K562 (cell line): ENCODE measurements at regions not wholly inside any gene's neighbourhood (a gene's known extent, or its start where the extent isn't known, plus 50 kb on each side); places are given as distances from the start of the nearest gene placed in this dataset.

Experiments
- ATAC-seq: fragments of 200-7000 bp; cut with Tn5 transposase; 3 replicates; pipeline ENCODE4 v1.9.1; 2020; ENCODE audit warnings: moderate library complexity
- BruUV-seq: library from RNA; stranded (reverse); fragments of 400-500 nt; replicated peaks from 2 replicates; lab custom pipeline; 2021; lab: Mats Ljungman, UMichigan
- CTCF ChIA-PET: fragments of 300-600 bp; formaldehyde crosslinking; extraction: SDS; loops from one replicate; lab custom pipeline; 2021; ENCODE audit warnings: low intra/inter-chr PET ratio; lab: Yijun Ruan, JAX
- POLR2A ChIA-PET: fragments of 300-600, 350-650 bp; sonication (Branson Sonifier 250); formaldehyde crosslinking; extraction: SDS; loops from one replicate; lab custom pipeline; 2021; ENCODE audit warnings: antibody characterized with exemption, inconsistent platforms; lab: Yijun Ruan, JAX
- DNase-seq, 4 experiments: peaks; one replicate each; pipeline versions ENCODE4 v3.0.0 to v3.0.0-alpha.2; 2011 to 2018; ENCODE audit warnings: low spot score in 3 of 4, mixed read lengths in 3 of 4; ENCODE audit errors: extremely low read depth in 1 of 4
- FAIRE-seq: peaks from 2 replicates; lab custom pipeline; 2011; peaks lifted over from hg19 to GRCh38; lab: Jason Lieb, UNC
- H2AFZ ChIP-seq: 2 replicates; pipeline ENCODE4 v1.6.0; 2011; ENCODE audit warnings: low read depth, low read length, control low read depth, inconsistent platforms
- H3K27ac ChIP-seq: fragments of 200-600 bp; 3 replicates; pipeline ENCODE4 v1.8.0; 2011; ENCODE audit warnings: low read depth, mild to moderate bottlenecking, control low read depth, inconsistent platforms, low read length, moderate library complexity, mixed read lengths; ENCODE audit errors: extremely low read depth
- H3K27me3 ChIP-seq, 2 experiments: fragments of 300-600 bp in 1 of 2; 2 replicates in 1 of 2; 3 replicates in 1 of 2; pipeline versions ENCODE4 v1.6.0 to v1.8.0; 2011; ENCODE audit warnings: inconsistent platforms in 2 of 2, low read length in 2 of 2, mild to moderate bottlenecking in 1 of 2, mixed read lengths in 1 of 2, moderate library complexity in 1 of 2; ENCODE audit not compliant: control insufficient read depth in 2 of 2, insufficient read depth in 2 of 2
- H3K36me3 ChIP-seq: fragments of 300-600 bp; 3 replicates; pipeline ENCODE4 v1.8.0; 2011; ENCODE audit warnings: mild to moderate bottlenecking, low read length, inconsistent platforms; ENCODE audit not compliant: control insufficient read depth, insufficient read depth
- H3K4me1 ChIP-seq, 2 experiments: fragments of 200-600 bp in 1 of 2; replicated peaks in 1 of 2; 2 replicates in 1 of 2; 3 replicates in 1 of 2; pipeline versions ENCODE4 v1.5.1 to v1.8.0; 2011; ENCODE audit warnings: inconsistent platforms in 2 of 2, low read length in 2 of 2, mild to moderate bottlenecking in 1 of 2, mixed read lengths in 1 of 2, moderate library complexity in 1 of 2; ENCODE audit not compliant: control insufficient read depth in 2 of 2, insufficient read depth in 2 of 2
- H3K4me2 ChIP-seq: 2 replicates; pipeline ENCODE4 v1.6.1; 2011; ENCODE audit warnings: low read length, control low read depth, inconsistent platforms, mixed read lengths; ENCODE audit not compliant: insufficient read depth
- H3K4me3 ChIP-seq: fragments of 200-600 bp; sonication (generic), shearing (Covaris generic); 2 replicates; pipeline ENCODE4 v1.5.1; 2016; ENCODE audit warnings: control low read depth, inconsistent platforms
- H3K79me2 ChIP-seq: fragments of 200-600 bp; 3 replicates; pipeline ENCODE4 v1.8.0; 2011; ENCODE audit warnings: low read length, inconsistent platforms; ENCODE audit not compliant: control insufficient read depth, insufficient read depth
- H3K9ac ChIP-seq, 2 experiments: 2 replicates each; pipeline versions ENCODE4 v1.6.0 to v1.6.1; 2011; ENCODE audit warnings: low read depth in 2 of 2, low read length in 2 of 2, control low read depth in 1 of 2, inconsistent platforms in 1 of 2, mild to moderate bottlenecking in 1 of 2, mixed read lengths in 1 of 2; ENCODE audit not compliant: insufficient read depth in 1 of 2
- H3K9me1 ChIP-seq: one replicate; pipeline ENCODE4 v1.6.0; 2011; ENCODE audit warnings: inconsistent platforms, mild to moderate bottlenecking, low read length, moderate library complexity; ENCODE audit not compliant: control insufficient read depth, insufficient read depth
- H3K9me3 ChIP-seq: replicated peaks from 2 replicates; pipeline ENCODE4 v1.5.1; 2011; ENCODE audit warnings: low read depth, low read length, inconsistent platforms; ENCODE audit not compliant: control insufficient read depth, insufficient read depth
- H4K20me1 ChIP-seq: replicated peaks from 2 replicates; pipeline ENCODE4 v1.6.1; 2011; ENCODE audit warnings: low read length, inconsistent platforms, mixed read lengths; ENCODE audit not compliant: control insufficient read depth, insufficient read depth
- CEBPB ChIP-seq: fragments of 450-650 bp; IDR thresholded peaks from 2 replicates; pipeline ENCODE4 v1.6.1; 2016; ENCODE audit warnings: missing genetic modification characterization, missing compliant biosample characterization
- CEBPG ChIP-seq, 3 experiments: fragments of 200-800 bp in 1 of 3; sonication (Bioruptor generic) in 1 of 3; sonication (generic) in 1 of 3; formaldehyde crosslinking in 1 of 3; IDR thresholded peaks in 2 of 3; conservative IDR thresholded peaks in 1 of 3; 2 replicates each; pipeline versions ENCODE4 v1.6.1 to v1.8.0; 2016 to 2022; ENCODE audit warnings: missing compliant biosample characterization in 2 of 3, missing genetic modification characterization in 2 of 3, mild to moderate bottlenecking in 1 of 3, missing genetic modification reagents in 1 of 3
- MYNN ChIP-seq, 2 experiments: sonication (generic); formaldehyde crosslinking in 1 of 2; IDR thresholded peaks; 2 replicates each; pipeline versions ENCODE4 v1.5.0 to v1.6.1; 2016 to 2020; ENCODE audit warnings: antibody characterized with exemption in 1 of 2, missing genetic modification reagents in 1 of 2
- NUFIP1 ChIP-seq: fragments of 450-650 bp; IDR thresholded peaks from 2 replicates; pipeline ENCODE4 v1.6.1; 2018; ENCODE audit not compliant: partially characterized antibody
- RBM25 ChIP-seq: fragments of 200-400 bp; formaldehyde crosslinking; IDR thresholded peaks from 2 replicates; pipeline ENCODE4 v1.6.1; 2018; ENCODE audit warnings: low read length, low read depth, moderate library complexity; ENCODE audit not compliant: severe bottlenecking
- RUNX1 ChIP-seq: sonication (generic); IDR thresholded peaks from 2 replicates; pipeline ENCODE4 v1.6.1; 2016; ENCODE audit warnings: antibody characterized with exemption, low read depth
- TAF7 ChIP-seq: fragments of 450-650 bp; IDR thresholded peaks from 2 replicates; pipeline ENCODE4 v1.6.1; 2016; ENCODE audit warnings: missing genetic modification characterization, missing compliant biosample characterization
- XRCC3 ChIP-seq: fragments of 450-650 bp; IDR thresholded peaks from 2 replicates; pipeline ENCODE4 v1.6.1; 2017; ENCODE audit warnings: mild to moderate bottlenecking, moderate library complexity
- ZFP36 ChIP-seq: fragments of 150-350 bp; IDR thresholded peaks from 2 replicates; pipeline ENCODE4 v1.6.1; 2018; ENCODE audit warnings: low read length, low read depth; ENCODE audit not compliant: partially characterized antibody
- ZNF512 ChIP-seq: IDR thresholded peaks from 2 replicates; pipeline ENCODE4 v1.6.1; 2016; ENCODE audit warnings: missing genetic modification characterization, missing compliant biosample characterization
- ZSCAN32 ChIP-seq: fragments of 450-650 bp; formaldehyde crosslinking; IDR thresholded peaks from 2 replicates; pipeline ENCODE4 v1.4.0; 2020; ENCODE audit warnings: mild to moderate bottlenecking, moderate library complexity
- WGBS: fragments of 100-300 bp; shearing (Covaris generic); methylation state at CpG from one replicate; pipeline ENCODE4 v1.1.6; 2016; ENCODE audit warnings: low coverage, mixed read lengths; ENCODE audit not compliant: insufficient coverage; ENCODE audit errors: missing lambda C conversion rate; 5-methylcytosine and 5-hydroxymethylcytosine counted together
- in situ Hi-C: fragments of 300-500 bp; cut with MboI; formaldehyde crosslinking; loops from 4 replicates; pipeline ENCODE4 v1.15.0; 2018; ENCODE audit warnings: inconsistent platforms, mixed read lengths
- intact Hi-C: fragments of 100-400 bp; cut with micrococcal nuclease; formaldehyde crosslinking; loops from 2 replicates; pipeline ENCODE4 v1.14.2; 2022

- POLR2A ChIA-PET = no interaction called here
- no peak overlapping the region for H3K4me2 ChIP-seq
- no peak for DNase-seq
- H3K36me3 ChIP-seq = no peaks in the 10 kb centered on the region
- BruUV-seq = no TSS peak
- no peak for FAIRE-seq
- no peaks in the 10 kb centered on the region for H4K20me1 ChIP-seq
- H3K9me3 ChIP-seq = 0 out of 2 replicates have a peak, but pooled peaks cover 1% of the 10 kb centered on the region
- in situ Hi-C loops = no loop called here
- H3K4me1 ChIP-seq = no peaks in the 10 kb centered on the region
- no peak overlapping the region for H3K4me3 ChIP-seq
- no peaks in the 10 kb centered on the region for H3K79me2 ChIP-seq
- CTCF ChIA-PET = no interaction called here
- no peak overlapping the region for H3K9ac ChIP-seq
- 8% methylated on average over 1 of the region's 1 CpG for WGBS
- TF ChIP-seq NUFIP1 (no peak), ZFP36 (no peak), RUNX1 (no peak), CEBPB (tag) (0 out of 2 replicates have a peak, but pooled peaks have one; percentile 19), MYNN (IDR thresholded peaks at IDR 0.05) (no peak), MYNN (CRISPR knock-in tag; IDR thresholded peaks at IDR 0.05) (no peak), CEBPG (CRISPR knock-in tag; IDR thresholded peaks at IDR 0.05) (no peak), CEBPG (tag; conservative IDR thresholded peaks at IDR 0.05 in 1 of 2, IDR thresholded peaks at IDR 0.05 in 1 of 2) (peak in 1 of 2 experiments; percentile 55; a peak in 1 of 4 replicates), XRCC3 (no peak), ZNF512 (no peak), TAF7 (no peak), RBM25 (no peak), ZSCAN32 (no peak)
- TF ChIP-seq, all 486 proteins: peak for 2
- Histone ChIP-seq H2AFZ (no peak overlapping the region), H3K27ac (no peak overlapping the region), H3K27me3 (no peaks in the 10 kb centered on the region), H3K9me1 (no peaks in the 10 kb centered on the region)
- no peak for ATAC-seq
- intact Hi-C loops = no loop called here
These were observed 482.5 kb downstream of the SUCLA2 start for GRCh38 chr13:47518530-47518929.
